B cell (primary cell): ENCODE measurements at regions not wholly inside any gene's neighbourhood (a gene's known extent, or its start where the extent isn't known, plus 50 kb on each side); places are given as distances from the start of the nearest gene placed in this dataset.

Source experiments
- ATAC-seq: fragments of 200-7000 bp; cut with Tn5 transposase; one replicate; pipeline ENCODE4 v1.10.0; 2021; ENCODE audit warnings: low read depth, mild to moderate bottlenecking, moderate number of reproducible peaks, moderate library complexity
- CTCF ChIA-PET: fragments of 350-600 bp; sonication (Branson Sonifier 250); formaldehyde crosslinking; loops from one replicate; lab custom pipeline; 2021; ENCODE audit warnings: antibody characterized with exemption, inconsistent platforms; lab: Charles Lee
- POLR2A ChIA-PET: fragments of 350-600 bp; sonication (Branson Sonifier 250); formaldehyde crosslinking; loops from one replicate; lab custom pipeline; 2021; ENCODE audit warnings: antibody characterized with exemption; lab: Charles Lee
- DNase-seq: peaks from one replicate; pipeline ENCODE4 v3.0.0; 2013
- H2AFZ ChIP-seq: 2 replicates; pipeline ENCODE4 v1.6.1; 2012; ENCODE audit warnings: mild to moderate bottlenecking, low read depth, low read length; ENCODE audit not compliant: insufficient read depth, poor library complexity, severe bottlenecking
- H3K27ac ChIP-seq, 2 donors: 1 replicate in 1 of 2; 2 replicates in 1 of 2; pipeline ENCODE4 v1.5.1; 2012 to 2013; ENCODE audit warnings: low read length in 2 of 2, mild to moderate bottlenecking in 2 of 2, moderate library complexity in 1 of 2
- H3K27me3 ChIP-seq, 4 experiments: fragments of 200-600 bp in 1 of 4; sonication (generic) in 1 of 4; replicated peaks in 1 of 4; 1 replicate in 2 of 4; 2 replicates in 2 of 4; pipeline versions ENCODE4 v1.6.1 to v1.7.0; 2013 to 2016; ENCODE audit warnings: low read length in 3 of 4, mild to moderate bottlenecking in 2 of 4, mixed read lengths in 1 of 4, moderate library complexity in 1 of 4; ENCODE audit not compliant: insufficient read depth in 4 of 4, control insufficient read depth in 3 of 4; ENCODE audit errors: control extremely low read depth in 1 of 4
- H3K36me3 ChIP-seq, 2 experiments: replicated peaks in 1 of 2; 1 replicate in 1 of 2; 2 replicates in 1 of 2; pipeline versions ENCODE4 v1.6.1 to v1.7.1; 2013; ENCODE audit warnings: low read length in 1 of 2; ENCODE audit not compliant: insufficient read depth in 2 of 2, control insufficient read depth in 1 of 2; ENCODE audit errors: control extremely low read depth in 1 of 2, extremely low read depth in 1 of 2
- H3K4me1 ChIP-seq, 2 donors: fragments of 200-600 bp in 1 of 2; sonication (generic) in 1 of 2; 1 replicate in 1 of 2; 2 replicates in 1 of 2; pipeline versions ENCODE4 v1.5.1 to v1.6.1; 2013 to 2017; ENCODE audit warnings: low read length in 2 of 2; ENCODE audit not compliant: control insufficient read depth in 2 of 2, insufficient read depth in 2 of 2
- H3K4me2 ChIP-seq: replicated peaks from 2 replicates; pipeline ENCODE3; 2012; ENCODE audit warnings: mild to moderate bottlenecking, low read depth, low read length; ENCODE audit not compliant: poor library complexity, severe bottlenecking
- H3K4me3 ChIP-seq, 5 experiments: fragments of 200-600 bp in 1 of 5; sonication (generic) in 1 of 5; 1 replicate in 3 of 5; 2 replicates in 2 of 5; pipeline versions ENCODE4 v1.5.1 to v1.7.0; 2011 to 2016; ENCODE audit warnings: low read length in 4 of 5, mild to moderate bottlenecking in 4 of 5, low read depth in 2 of 5, control low read depth in 1 of 5, moderate library complexity in 1 of 5; ENCODE audit not compliant: insufficient read depth in 1 of 5; ENCODE audit errors: control extremely low read depth in 1 of 5, extremely low read depth in 1 of 5
- H3K79me2 ChIP-seq: fragments of 200-600 bp; sonication (generic); one replicate; pipeline ENCODE4 v1.6.0; 2016; ENCODE audit warnings: low read length; ENCODE audit not compliant: control insufficient read depth, insufficient read depth
- H3K9ac ChIP-seq: fragments of 200-600 bp; sonication (generic); 2 replicates; pipeline ENCODE4 v1.6.1; 2017; ENCODE audit warnings: mild to moderate bottlenecking, low read length, moderate library complexity
- H3K9me3 ChIP-seq, 3 donors: one replicate each; pipeline versions ENCODE4 v1.6.1 to v1.7.1; 2013; ENCODE audit warnings: low read length in 2 of 3; ENCODE audit not compliant: control insufficient read depth in 2 of 3, insufficient read depth in 1 of 3; ENCODE audit errors: control extremely low read depth in 1 of 3
- H4K20me1 ChIP-seq: 2 replicates; pipeline ENCODE4 v1.6.0; 2012; ENCODE audit warnings: mild to moderate bottlenecking, low read length; ENCODE audit not compliant: insufficient read depth, control insufficient read depth, poor library complexity, severe bottlenecking
- H3K27ac Mint-ChIP-seq: one replicate; pipeline ENCODE4 v1.8.0; 2021; ENCODE audit warnings: mixed read lengths
- H3K27me3 Mint-ChIP-seq: one replicate; pipeline ENCODE4 v1.8.0; 2021; ENCODE audit warnings: mixed read lengths
- H3K4me1 Mint-ChIP-seq: one replicate; pipeline ENCODE4 v1.8.0; 2021; ENCODE audit warnings: mixed read lengths
- H3K4me3 Mint-ChIP-seq: one replicate; pipeline ENCODE4 v1.8.0; 2021; ENCODE audit warnings: mixed read lengths
- H3K9me3 Mint-ChIP-seq: one replicate; pipeline ENCODE4 v1.8.0; 2022; ENCODE audit warnings: mixed read lengths; ENCODE audit not compliant: insufficient read depth
- EZH2 ChIP-seq: IDR thresholded peaks from 2 replicates; pipeline ENCODE4 v1.6.1; 2012; ENCODE audit warnings: borderline replicate concordance, low read depth, mild to moderate bottlenecking, moderate library complexity, low read length; ENCODE audit not compliant: insufficient read depth, poor library complexity, severe bottlenecking
- WGBS: methylation state at CpG from one replicate; pipeline ENCODE4 v1.1.5; 2013; ENCODE audit warnings: missing lambda C conversion rate; ENCODE audit not compliant: insufficient coverage; 5-methylcytosine and 5-hydroxymethylcytosine counted together
- intact Hi-C: fragments of 100-400 bp; cut with micrococcal nuclease; formaldehyde crosslinking; loops from one replicate; pipeline ENCODE4 v1.10.0; 2022
- TF ChIP-seq, protein P1 (sequence below): fragments of 200-600 bp; IDR thresholded peaks from one replicate; pipeline ENCODE4 v1.8.0; 2022; ENCODE audit warnings: antibody characterized with exemption, mild to moderate bottlenecking

DNA sequence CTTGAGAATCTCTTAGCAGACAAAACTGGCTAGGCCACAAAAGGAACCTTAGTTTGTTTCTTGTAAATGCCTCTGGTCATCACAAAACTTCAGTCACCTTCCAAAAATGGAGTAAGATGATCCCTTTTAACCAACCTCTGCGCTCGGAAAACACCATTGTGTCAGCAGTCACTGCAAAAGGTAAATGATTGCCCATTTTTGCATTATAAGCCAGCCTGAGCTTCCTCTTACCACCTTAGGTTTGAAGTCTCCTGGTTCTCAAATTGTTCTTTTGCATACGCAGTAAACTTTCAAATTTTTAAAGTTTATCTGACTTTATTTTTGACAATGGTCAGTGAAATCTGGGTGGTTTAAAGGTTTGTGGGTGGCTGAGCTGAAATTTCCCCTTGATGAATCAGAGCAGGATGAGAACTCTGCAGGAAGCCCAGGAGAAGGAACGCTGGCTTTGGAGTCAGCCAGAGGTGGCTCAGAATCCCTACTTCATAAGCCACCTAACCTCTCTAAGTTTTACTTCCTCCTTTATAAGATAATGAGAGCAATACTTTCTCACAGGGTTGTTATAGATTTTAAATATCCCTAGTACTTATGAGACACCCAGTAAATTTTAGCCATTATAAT lies 131.4 kb downstream of the MED10 start:
- ATAC-seq (no peak), DNase-seq (no peak)
- no peak overlapping the region for H3K9ac ChIP-seq
- Mint-ChIP-seq H3K9me3 (no peaks in the 10 kb centered on the region), H3K4me1 (peaks cover 1% of the 10 kb centered on the region), H3K27ac (no peak overlapping the region), H3K4me3 (no peak overlapping the region), H3K27me3 (no peaks in the 10 kb centered on the region)
- no peaks in the 10 kb centered on the region for H3K36me3 ChIP-seq
- H3K27ac ChIP-seq, result no peak overlapping the region
- H3K4me1 ChIP-seq, result no peaks in the 10 kb centered on the region
- H3K4me2 ChIP-seq, result no peak overlapping the region
- peaks cover 0 to 4% (median 0%) of the 10 kb centered on the region in 3 donors for H3K9me3 ChIP-seq
- no peaks in the 10 kb centered on the region for H3K79me2 ChIP-seq
- no peaks in the 10 kb centered on the region for H4K20me1 ChIP-seq
- ChIA-PET POLR2A (no interaction called here), CTCF (no interaction called here)
- no peaks in the 10 kb centered on the region for H3K27me3 ChIP-seq
- H3K4me3 ChIP-seq, result no peak overlapping the region
- TF ChIP-seq, protein P1, sequence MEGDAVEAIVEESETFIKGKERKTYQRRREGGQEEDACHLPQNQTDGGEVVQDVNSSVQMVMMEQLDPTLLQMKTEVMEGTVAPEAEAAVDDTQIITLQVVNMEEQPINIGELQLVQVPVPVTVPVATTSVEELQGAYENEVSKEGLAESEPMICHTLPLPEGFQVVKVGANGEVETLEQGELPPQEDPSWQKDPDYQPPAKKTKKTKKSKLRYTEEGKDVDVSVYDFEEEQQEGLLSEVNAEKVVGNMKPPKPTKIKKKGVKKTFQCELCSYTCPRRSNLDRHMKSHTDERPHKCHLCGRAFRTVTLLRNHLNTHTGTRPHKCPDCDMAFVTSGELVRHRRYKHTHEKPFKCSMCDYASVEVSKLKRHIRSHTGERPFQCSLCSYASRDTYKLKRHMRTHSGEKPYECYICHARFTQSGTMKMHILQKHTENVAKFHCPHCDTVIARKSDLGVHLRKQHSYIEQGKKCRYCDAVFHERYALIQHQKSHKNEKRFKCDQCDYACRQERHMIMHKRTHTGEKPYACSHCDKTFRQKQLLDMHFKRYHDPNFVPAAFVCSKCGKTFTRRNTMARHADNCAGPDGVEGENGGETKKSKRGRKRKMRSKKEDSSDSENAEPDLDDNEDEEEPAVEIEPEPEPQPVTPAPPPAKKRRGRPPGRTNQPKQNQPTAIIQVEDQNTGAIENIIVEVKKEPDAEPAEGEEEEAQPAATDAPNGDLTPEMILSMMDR, result no peak
- no peak for TF ChIP-seq EZH2
- H2AFZ ChIP-seq, result no peak overlapping the region
- intact Hi-C loops, result no loop called here
- 88% methylated on average over 2 of the region's 4 CpGs for WGBS

DNA sequence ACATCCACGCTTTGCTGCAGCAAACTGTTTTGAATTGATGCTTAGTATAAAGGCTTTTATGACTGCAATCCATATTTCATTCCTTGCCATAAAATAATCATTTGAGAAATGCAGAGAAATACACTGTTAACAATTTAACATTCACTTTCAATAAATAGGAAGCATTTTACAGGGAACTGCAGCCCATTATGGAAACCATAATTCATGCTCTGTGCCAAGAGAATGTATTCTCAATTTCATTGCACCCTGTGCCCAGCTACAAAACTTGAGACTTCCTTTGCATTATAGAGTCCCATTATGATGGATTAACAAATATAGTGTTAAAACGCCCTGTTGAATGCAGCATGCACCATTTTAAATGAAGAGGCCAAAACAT lies 134.0 kb downstream of the MED10 start:
- Mint-ChIP-seq H3K9me3 (peaks cover 3% of the 10 kb centered on the region), H3K4me3 (no peak overlapping the region), H3K4me1 (peaks cover 1% of the 10 kb centered on the region), H3K27ac (no peak overlapping the region), H3K27me3 (no peaks in the 10 kb centered on the region)
- no peak overlapping the region for H2AFZ ChIP-seq
- H3K9ac ChIP-seq, result no peak overlapping the region
- H3K4me2 ChIP-seq, result no peak overlapping the region
- no CpG with 5 or more reads among the region's 2 CpGs for WGBS
- H4K20me1 ChIP-seq, result no peaks in the 10 kb centered on the region
- no peak for ATAC-seq
- CTCF ChIA-PET, result no interaction called here
- no peaks in the 10 kb centered on the region for H3K79me2 ChIP-seq
- no peak for DNase-seq
- no peaks in the 10 kb centered on the region for H3K36me3 ChIP-seq
- no peaks in the 10 kb centered on the region for H3K9me3 ChIP-seq
- TF ChIP-seq, protein P1, result no peak
- no peak for TF ChIP-seq EZH2
- intact Hi-C loops, result no loop called here
- no peaks in the 10 kb centered on the region for H3K4me1 ChIP-seq
- POLR2A ChIA-PET, result no interaction called here
- H3K27ac ChIP-seq, result no peak overlapping the region
- H3K27me3 ChIP-seq, result no peaks in the 10 kb centered on the region
- no peak overlapping the region for H3K4me3 ChIP-seq
